Loucy (cell line): ENCODE measurements at regions not wholly inside any gene's neighbourhood (a gene's known extent, or its start where the extent isn't known, plus 50 kb on each side); places are given as distances from the start of the nearest gene placed in this dataset.

Experiments used
- H2AFZ ChIP-seq: fragments of 200-600 bp; sonication (generic); 2 replicates; pipeline ENCODE4 v1.6.0; 2016; ENCODE audit warnings: antibody characterized with exemption, mild to moderate bottlenecking, low read length, moderate library complexity
- H3F3A ChIP-seq: fragments of 200-600 bp; 2 replicates; pipeline ENCODE4 v1.6.0; 2016; ENCODE audit warnings: antibody characterized with exemption, low read depth, mild to moderate bottlenecking
- H3K27me3 ChIP-seq: fragments of 200-600 bp; sonication (generic); 2 replicates; pipeline ENCODE4 v1.6.1; 2014; ENCODE audit warnings: low read length, mild to moderate bottlenecking; ENCODE audit not compliant: insufficient read depth, poor library complexity, severe bottlenecking
- H3K36me3 ChIP-seq: fragments of 200-600 bp; sonication (generic); 2 replicates; pipeline ENCODE4 v1.6.1; 2016; ENCODE audit warnings: low read length; ENCODE audit not compliant: insufficient read depth
- H3K4me1 ChIP-seq: fragments of 200-600 bp; sonication (generic); 2 replicates; pipeline ENCODE4 v1.5.1; 2014; ENCODE audit warnings: low read length, mild to moderate bottlenecking; ENCODE audit not compliant: insufficient read depth, poor library complexity, severe bottlenecking
- H3K4me2 ChIP-seq: fragments of 200-600 bp; sonication (generic); 2 replicates; pipeline ENCODE4 v1.6.0; 2014; ENCODE audit warnings: antibody characterized with exemption, low read length, low read depth, mild to moderate bottlenecking; ENCODE audit not compliant: poor library complexity, severe bottlenecking
- H3K4me3 ChIP-seq: fragments of 200-600 bp; sonication (generic); 2 replicates; pipeline ENCODE4 v1.5.1; 2014; ENCODE audit warnings: low read length, mild to moderate bottlenecking, mixed read lengths; ENCODE audit not compliant: poor library complexity, severe bottlenecking
- H3K79me2 ChIP-seq: fragments of 200-600 bp; sonication (generic); 2 replicates; pipeline ENCODE4 v1.6.1; 2014; ENCODE audit warnings: low read length; ENCODE audit not compliant: insufficient read depth
- H3K9ac ChIP-seq: fragments of 200-600 bp; sonication (generic); 2 replicates; pipeline ENCODE4 v1.6.0; 2014; ENCODE audit warnings: mild to moderate bottlenecking, low read depth, low read length, moderate library complexity; ENCODE audit not compliant: poor library complexity, severe bottlenecking
- H3K9me2 ChIP-seq: fragments of 200-600 bp; sonication (generic); replicated peaks from 2 replicates; pipeline ENCODE4 v1.6.1; 2016; ENCODE audit warnings: low read depth, low read length, mixed read lengths
- H3K9me3 ChIP-seq: fragments of 200-600 bp; sonication (generic); 2 replicates; pipeline ENCODE4 v1.6.1; 2014; ENCODE audit warnings: mild to moderate bottlenecking, antibody characterized with exemption, low read length, low read depth; ENCODE audit not compliant: insufficient read depth
- H4K20me1 ChIP-seq: fragments of 200-600 bp; sonication (generic); 2 replicates; pipeline ENCODE4 v1.6.0; 2014; ENCODE audit warnings: antibody characterized with exemption, low read length, mild to moderate bottlenecking; ENCODE audit not compliant: insufficient read depth, poor library complexity, severe bottlenecking
- EZH2phosphoT487 ChIP-seq: fragments of 200-600 bp; IDR thresholded peaks from 2 replicates; pipeline ENCODE4 v1.6.1; 2018; ENCODE audit warnings: antibody characterized with exemption, mild to moderate bottlenecking, moderate library complexity, borderline replicate concordance
- TF ChIP-seq, protein P1 (sequence below): fragments of 200-600 bp; sonication (generic); conservative IDR thresholded peaks from 2 replicates; pipeline ENCODE4 v1.5.1; 2014; ENCODE audit warnings: mild to moderate bottlenecking, antibody characterized with exemption, low read length

DNA sequence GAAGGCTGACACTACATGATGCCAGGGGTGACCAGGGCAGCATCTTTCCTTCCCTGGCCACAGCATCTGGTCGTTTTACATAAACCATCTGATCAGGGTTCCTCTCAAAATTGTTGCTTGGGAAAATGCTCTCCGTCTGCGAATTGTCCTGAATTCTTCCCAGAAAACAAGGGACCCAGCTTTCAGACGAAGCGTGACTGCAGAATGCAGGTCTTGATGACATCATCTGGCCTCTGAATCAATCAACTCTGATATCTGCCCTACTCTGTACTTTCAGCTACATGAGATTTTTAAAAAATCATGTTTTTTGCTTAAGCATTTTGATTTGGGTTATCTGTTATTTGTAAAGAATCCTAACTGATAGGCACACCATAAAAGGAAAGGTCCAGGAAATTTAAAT, 246.6 kb upstream of the IRS2 start:
- H3K9me2 ChIP-seq = 0 out of 2 replicates have a peak, but pooled peaks cover 5% of the 10 kb centered on the region
- H3K36me3 ChIP-seq = no peaks in the 10 kb centered on the region
- H3K4me1 ChIP-seq = no peaks in the 10 kb centered on the region
- no peak overlapping the region for H2AFZ ChIP-seq
- H3K79me2 ChIP-seq = no peaks in the 10 kb centered on the region
- H3K9ac ChIP-seq = no peak overlapping the region
- H4K20me1 ChIP-seq = no peaks in the 10 kb centered on the region
- TF ChIP-seq, protein P1, sequence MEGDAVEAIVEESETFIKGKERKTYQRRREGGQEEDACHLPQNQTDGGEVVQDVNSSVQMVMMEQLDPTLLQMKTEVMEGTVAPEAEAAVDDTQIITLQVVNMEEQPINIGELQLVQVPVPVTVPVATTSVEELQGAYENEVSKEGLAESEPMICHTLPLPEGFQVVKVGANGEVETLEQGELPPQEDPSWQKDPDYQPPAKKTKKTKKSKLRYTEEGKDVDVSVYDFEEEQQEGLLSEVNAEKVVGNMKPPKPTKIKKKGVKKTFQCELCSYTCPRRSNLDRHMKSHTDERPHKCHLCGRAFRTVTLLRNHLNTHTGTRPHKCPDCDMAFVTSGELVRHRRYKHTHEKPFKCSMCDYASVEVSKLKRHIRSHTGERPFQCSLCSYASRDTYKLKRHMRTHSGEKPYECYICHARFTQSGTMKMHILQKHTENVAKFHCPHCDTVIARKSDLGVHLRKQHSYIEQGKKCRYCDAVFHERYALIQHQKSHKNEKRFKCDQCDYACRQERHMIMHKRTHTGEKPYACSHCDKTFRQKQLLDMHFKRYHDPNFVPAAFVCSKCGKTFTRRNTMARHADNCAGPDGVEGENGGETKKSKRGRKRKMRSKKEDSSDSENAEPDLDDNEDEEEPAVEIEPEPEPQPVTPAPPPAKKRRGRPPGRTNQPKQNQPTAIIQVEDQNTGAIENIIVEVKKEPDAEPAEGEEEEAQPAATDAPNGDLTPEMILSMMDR = no peak
- no peak for TF ChIP-seq EZH2phosphoT487
- H3K4me2 ChIP-seq = no peak overlapping the region
- no peak overlapping the region for H3K4me3 ChIP-seq
- H3K9me3 ChIP-seq = no peaks in the 10 kb centered on the region
- H3F3A ChIP-seq = no peaks in the 10 kb centered on the region
- no peaks in the 10 kb centered on the region for H3K27me3 ChIP-seq

DNA sequence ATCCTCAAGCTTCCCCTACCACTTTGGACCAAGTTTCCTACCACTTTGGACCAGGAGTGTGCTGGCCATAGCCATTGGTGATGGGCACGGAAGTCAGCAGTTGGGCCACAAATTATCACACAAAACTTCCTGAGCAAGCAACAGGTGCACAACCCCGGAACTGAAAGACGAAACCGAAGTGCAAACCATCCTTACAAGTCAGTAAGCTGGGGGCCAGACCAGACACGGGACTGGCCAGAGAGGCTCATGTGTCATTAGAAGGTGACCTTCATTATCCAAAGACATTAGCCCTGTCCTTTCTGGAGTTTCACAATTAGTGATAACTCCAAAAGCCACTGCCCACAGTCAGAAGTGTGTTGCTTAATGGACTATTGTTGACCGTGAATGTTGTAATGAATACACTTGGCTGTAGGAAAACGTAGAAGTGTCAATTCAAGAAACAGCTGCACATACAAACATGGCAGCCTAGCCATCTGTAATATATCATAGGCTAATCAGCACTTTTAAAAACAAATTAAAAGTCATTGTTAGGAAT, 244.1 kb upstream of the IRS2 start:
- Histone ChIP-seq H3K9ac (no peak overlapping the region), H3K27me3 (no peaks in the 10 kb centered on the region), H3K9me2 (0 out of 2 replicates have a peak, but pooled peaks cover 5% of the 10 kb centered on the region), H3K9me3 (no peaks in the 10 kb centered on the region), H3K4me1 (no peaks in the 10 kb centered on the region), H2AFZ (no peak overlapping the region), H3K79me2 (no peaks in the 10 kb centered on the region), H4K20me1 (no peaks in the 10 kb centered on the region), H3K36me3 (no peaks in the 10 kb centered on the region), H3F3A (no peaks in the 10 kb centered on the region), H3K4me2 (no peak overlapping the region), H3K4me3 (no peak overlapping the region)
- no peak for TF ChIP-seq EZH2phosphoT487
- TF ChIP-seq, protein P1 = no peak

DNA sequence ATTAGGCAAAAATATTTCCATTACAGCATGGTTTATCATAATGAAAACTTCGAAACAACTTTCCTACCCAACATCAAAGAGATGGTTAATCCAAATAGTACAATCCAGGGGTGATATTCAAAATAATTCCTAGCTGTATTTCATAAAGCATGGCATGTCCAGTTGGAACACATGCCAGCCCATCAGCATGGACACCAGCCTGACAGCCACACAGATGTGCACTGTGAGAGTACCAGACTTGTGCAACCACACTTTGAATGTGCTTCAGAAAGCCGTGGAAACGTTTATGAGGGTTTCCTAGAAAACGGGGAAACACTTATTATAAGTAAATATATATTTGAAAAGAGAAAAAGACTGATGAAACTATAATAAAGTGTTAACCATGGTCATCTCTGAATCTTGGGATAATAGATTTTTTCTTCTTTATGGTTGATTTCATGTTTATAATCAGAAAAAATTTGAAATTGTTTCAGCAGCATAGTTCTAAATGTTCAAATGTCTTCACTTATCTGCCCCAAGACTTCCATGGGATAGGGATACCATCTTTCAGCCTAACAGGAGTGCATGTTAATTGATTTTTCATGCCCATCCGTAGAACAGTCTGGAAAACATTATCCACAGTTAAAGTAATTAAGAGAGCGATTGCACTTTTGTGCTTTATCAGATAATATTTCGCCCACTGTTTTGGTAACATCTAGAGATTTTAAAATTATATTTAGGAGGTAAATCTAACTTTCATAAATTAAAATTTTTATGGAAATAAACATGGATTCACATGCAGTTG, 242.6 kb upstream of the IRS2 start:
- Histone ChIP-seq H3K4me2 (no peak overlapping the region), H3K4me1 (no peaks in the 10 kb centered on the region), H3K27me3 (no peaks in the 10 kb centered on the region), H3K4me3 (no peak overlapping the region), H3F3A (no peaks in the 10 kb centered on the region), H4K20me1 (no peaks in the 10 kb centered on the region), H3K9me3 (no peaks in the 10 kb centered on the region), H3K36me3 (no peaks in the 10 kb centered on the region), H2AFZ (no peak overlapping the region), H3K79me2 (no peaks in the 10 kb centered on the region), H3K9me2 (0 out of 2 replicates have a peak, but pooled peaks cover 5% of the 10 kb centered on the region), H3K9ac (no peak overlapping the region)
- TF ChIP-seq, protein P1 = no peak
- no peak for TF ChIP-seq EZH2phosphoT487
